Astrocyte of the spinal cord (primary cell): ENCODE measurements at regions not wholly inside any gene's neighbourhood (a gene's known extent, or its start where the extent isn't known, plus 50 kb on each side); places are given as distances from the start of the nearest gene placed in this dataset.

Experiments
- DNase-seq: peaks from one replicate; pipeline ENCODE4 v3.0.0; 2011; ENCODE audit warnings: low read depth, low spot score
- H3K4me3 ChIP-seq: 2 replicates; pipeline ENCODE4 v1.5.1; 2011; ENCODE audit warnings: low read depth, mild to moderate bottlenecking, low read length, moderate library complexity
- CTCF ChIP-seq: IDR thresholded peaks from 2 replicates; pipeline ENCODE4 v1.5.1; 2012; ENCODE audit warnings: low read depth, mild to moderate bottlenecking, low read length, inconsistent platforms
- in situ Hi-C: cut with HindIII; loops from 2 replicates; pipeline ENCODE4 v1.10.0; 2017; ENCODE audit warnings: low sequenced_read_pairs

- no peak overlapping the region for H3K4me3 ChIP-seq
- in situ Hi-C loops: no loop called here
- no peak for DNase-seq
- no peak for TF ChIP-seq CTCF
Observed at GRCh38 chr4:72911316-72911715, 158.2 kb downstream of the COX18 start.

- DNase-seq: no peak
- peak; percentile 21 for TF ChIP-seq CTCF
- H3K4me3 ChIP-seq: no peak overlapping the region
- in situ Hi-C loops: no loop called here
Observed at GRCh38 chr4:72909461-72909860, 160.1 kb downstream of the COX18 start.

- in situ Hi-C loops: no loop called here
- H3K4me3 ChIP-seq: no peak overlapping the region
- no peak for DNase-seq
- TF ChIP-seq CTCF: no peak
Observed at GRCh38 chr4:72902354-72902753, 167.2 kb downstream of the COX18 start.

GRCh38 chr4:72901553-72901952 lies 168.0 kb downstream of the COX18 start:
- no peak overlapping the region for H3K4me3 ChIP-seq
- in situ Hi-C loops: no loop called here
- no peak for DNase-seq
- TF ChIP-seq CTCF: no peak

GRCh38 chr4:72900952-72901351 lies 168.6 kb downstream of the COX18 start:
- in situ Hi-C loops: no loop called here
- TF ChIP-seq CTCF: no peak
- H3K4me3 ChIP-seq: no peak overlapping the region
- no peak for DNase-seq

- no peak for DNase-seq
- no peak overlapping the region for H3K4me3 ChIP-seq
- no peak for TF ChIP-seq CTCF
- in situ Hi-C loops: no loop called here
Observed at GRCh38 chr4:72899621-72900020, 169.9 kb downstream of the COX18 start.

- H3K4me3 ChIP-seq: no peak overlapping the region
- TF ChIP-seq CTCF: no peak
- in situ Hi-C loops: no loop called here
- DNase-seq: no peak
Observed at GRCh38 chr4:72899214-72899613, 170.3 kb downstream of the COX18 start.
